Activated naive CD8-positive, alpha-beta T cell treated with anti-CD3 and anti-CD28 coated beads, Interleukin-2, amount 50 U/mL, for 16 hours (primary cell): ENCODE measurements at regions not wholly inside any gene's neighbourhood (a gene's known extent, or its start where the extent isn't known, plus 50 kb on each side); places are given as distances from the start of the nearest gene placed in this dataset.
"Not testable (repeated sequence)": the region's sequence is repeated elsewhere in the genome, so short reads cannot be mapped to it uniquely, and the experiment has no call there.

ENCODE experiments used
- DNase-seq: peaks from one replicate; pipeline ENCODE4 v3.0.0-alpha.2; 2020; ENCODE audit warnings: low read depth, low spot score

DNA sequence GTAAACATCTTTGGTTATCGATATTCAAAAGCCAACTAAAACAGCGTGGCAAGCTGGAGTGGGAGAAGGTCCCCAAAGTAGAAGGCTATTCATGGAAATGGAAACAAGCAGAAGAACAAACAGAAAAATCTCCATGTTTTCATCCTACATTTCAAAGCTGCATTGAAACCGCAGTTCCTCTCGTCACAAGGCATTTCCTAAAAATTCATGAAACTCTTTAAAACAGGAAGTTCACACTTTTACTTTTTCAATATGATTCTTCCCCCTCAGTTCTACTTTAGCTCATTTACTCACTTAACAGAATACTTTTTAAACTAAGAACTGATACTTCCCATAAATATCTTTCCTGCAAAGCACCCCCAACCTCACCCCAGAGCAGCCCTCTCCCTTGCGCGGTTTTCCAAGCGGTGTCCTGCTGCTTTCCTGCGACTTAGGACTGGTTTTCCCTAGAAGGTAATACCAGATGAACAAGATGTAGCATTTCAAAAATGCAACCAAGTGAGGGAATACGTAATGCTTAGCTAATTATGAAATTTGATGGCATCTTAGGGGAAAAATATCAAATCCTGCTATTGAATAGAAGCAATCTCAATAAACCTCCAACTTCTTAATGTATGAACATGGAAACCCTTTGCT, 228.3 kb upstream of the PKN2 start:
- DNase-seq: no peak

DNA sequence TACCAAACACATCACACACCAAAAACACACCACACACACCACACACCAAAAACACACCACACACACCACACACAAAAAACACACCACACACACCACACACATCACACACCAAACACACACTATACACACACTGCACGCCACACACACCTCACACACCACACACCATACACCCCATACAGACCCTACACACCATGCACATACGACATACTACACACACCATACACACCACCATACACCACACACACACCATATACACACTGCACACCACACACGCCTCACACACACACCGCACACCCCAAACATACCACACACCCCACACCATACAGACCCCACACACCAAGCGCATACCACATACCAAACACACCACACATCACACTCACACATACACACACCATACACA, 226.9 kb upstream of the PKN2 start:
- DNase-seq: no peak

DNA sequence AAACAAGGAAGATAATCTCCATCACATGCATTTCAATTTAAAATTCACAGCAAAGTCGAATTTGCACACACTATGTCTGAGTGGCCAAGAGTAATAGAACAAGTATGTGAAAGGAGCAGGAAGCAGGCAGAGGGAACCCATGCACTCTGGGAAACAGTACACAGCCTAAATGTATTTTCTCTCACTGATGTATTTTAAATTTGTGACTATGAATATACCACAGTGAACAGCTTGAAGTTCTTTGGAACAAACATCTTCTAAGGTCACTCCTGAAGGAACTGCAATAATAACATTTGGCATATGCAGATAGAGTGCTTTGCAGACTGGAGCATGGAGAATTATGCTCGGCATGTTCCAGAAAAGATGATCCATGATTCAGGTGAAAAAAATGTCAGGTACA, 223.1 kb upstream of the PKN2 start:
- DNase-seq: no peak

DNA sequence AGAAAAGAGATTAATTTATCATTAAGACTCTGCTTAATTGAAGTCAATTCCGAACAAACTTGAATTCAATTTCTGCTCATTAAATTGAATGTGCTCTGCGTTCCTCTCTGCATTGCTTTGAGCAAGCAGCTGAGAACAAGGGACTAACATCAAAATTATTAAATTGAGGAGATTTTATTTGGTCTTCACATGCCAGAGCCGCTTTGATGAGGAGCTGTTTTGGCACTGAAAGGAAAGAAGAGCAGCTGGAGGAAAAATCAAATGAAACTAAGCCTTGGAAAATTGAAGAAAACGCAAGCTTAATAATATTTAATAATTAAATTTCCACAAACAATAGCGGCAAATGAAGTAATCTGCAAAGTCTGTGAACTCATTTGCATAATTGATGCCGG, 222.0 kb upstream of the PKN2 start:
- DNase-seq: no peak

GRCh38 chr1:88462488-88463261, 221.4 kb upstream of the PKN2 start:
- no peak for DNase-seq

- DNase-seq: no peak
Measured at GRCh38 chr1:88463401-88463985, 220.6 kb upstream of the PKN2 start.

DNA sequence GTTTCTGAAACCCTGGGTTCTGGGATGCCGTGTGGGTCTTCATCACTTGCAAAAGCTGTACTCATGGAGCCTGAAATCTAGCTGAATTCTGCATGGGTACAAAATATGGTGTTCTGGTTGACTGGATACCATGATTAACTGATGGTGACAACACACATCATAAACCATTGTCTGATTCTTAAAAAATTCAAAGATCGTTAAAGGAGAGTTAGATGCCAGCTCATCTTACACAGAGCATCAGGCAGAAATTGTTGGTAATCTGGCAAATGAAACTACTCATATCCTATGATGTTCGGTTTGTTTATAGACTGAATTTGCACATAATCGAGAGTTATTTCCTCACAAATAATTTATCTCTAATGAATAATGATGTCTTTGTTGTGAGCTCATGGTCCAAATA, 218.1 kb upstream of the PKN2 start:
- no peak for DNase-seq

- DNase-seq: no peak
Measured at GRCh38 chr1:88466899-88467580, 217.0 kb upstream of the PKN2 start.

DNA sequence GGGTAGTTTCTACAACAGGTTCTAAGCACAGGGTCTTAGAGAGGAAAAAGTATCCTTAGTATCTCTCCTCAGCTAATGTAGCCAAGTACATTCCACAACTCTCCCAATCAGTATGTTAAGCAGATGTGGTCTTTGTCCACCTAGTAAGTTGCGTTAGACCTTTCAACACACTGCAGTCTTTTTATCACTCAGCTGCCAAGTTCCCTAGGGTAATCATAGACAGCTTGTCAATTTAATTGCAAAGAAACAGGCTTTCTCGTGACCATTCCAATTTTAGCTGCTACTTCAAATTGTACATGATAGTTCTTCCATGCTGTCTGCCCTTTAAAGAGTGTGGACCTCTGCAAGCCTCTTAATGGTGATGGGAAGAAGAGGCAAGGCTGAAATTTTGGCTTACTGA, 211.8 kb upstream of the PKN2 start:
- DNase-seq: no peak

- DNase-seq: no peak
Measured at GRCh38 chr1:88472714-88473113, 211.4 kb upstream of the PKN2 start.

DNA sequence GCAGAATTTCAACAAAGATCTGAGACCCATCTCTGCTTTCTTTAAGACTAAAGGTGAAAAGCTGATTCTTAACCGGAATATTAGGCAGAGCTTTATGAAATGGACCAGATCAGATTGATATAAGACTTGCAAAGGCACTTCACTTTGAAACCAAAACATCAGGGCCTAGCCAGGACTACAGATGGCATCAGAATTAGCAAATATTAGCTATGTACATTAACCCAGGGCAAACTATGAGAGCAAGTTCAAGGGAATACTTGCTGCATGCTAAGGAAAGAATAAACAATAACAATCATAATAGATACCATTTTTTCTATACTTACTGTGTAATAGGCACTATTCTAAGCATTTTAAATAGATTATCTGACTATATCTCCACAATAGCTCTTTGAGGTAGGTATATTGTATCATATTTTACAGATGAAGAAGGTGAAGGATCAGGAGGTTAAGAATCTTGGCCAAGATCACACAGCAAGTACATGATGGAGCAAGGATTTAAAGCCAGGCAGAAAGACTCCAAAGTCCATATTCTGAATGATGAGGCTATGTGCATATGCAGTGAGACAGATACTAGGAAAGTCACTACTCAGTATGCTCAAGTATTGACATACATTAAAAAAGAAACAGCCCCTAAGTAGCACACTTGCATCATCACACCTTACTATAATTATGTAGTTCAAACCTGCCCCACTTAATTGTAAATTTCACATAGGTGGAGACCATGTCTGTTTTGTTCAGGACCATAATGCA, 209.3 kb upstream of the PKN2 start:
- no peak for DNase-seq

DNA sequence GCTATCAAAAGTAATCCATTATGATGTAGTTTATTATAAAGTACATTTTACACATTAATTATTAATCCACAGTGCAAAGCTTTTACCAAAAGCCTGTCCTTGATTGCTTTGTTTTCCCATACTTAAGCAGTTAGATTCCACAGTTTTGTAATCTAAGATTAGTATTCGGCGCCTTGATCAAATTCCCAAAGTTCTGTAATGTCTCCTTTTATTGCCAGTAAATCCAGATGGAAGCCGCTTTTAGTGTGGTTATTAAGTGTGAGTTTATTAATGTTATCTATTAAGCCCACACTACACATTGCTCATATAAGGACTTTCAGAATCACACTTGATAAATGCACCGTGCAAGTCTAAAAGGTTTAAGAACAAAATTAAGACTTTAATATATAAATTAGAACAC, 199.2 kb upstream of the PKN2 start:
- DNase-seq: no peak

- DNase-seq: no peak
Measured at GRCh38 chr1:88488237-88488636, 195.8 kb upstream of the PKN2 start.

DNA sequence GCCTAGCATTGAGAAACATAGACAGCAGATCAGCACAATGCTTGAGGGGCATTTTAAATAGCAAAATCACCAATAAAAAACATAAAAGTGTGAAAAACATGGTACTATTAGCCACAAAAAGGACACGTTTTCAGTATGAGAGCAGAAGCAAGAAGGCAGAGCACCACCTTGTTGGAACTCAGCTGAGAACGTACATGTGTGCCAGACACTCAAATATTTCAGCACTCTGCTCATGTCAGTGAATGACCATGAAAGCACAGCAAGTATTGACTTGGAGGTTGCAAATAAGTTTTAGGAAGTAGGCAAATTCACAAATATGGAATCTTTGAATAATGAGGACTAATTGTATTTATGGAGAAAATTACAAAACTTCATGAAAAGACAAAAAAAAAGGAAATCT, 193.4 kb upstream of the PKN2 start:
- no peak for DNase-seq

- DNase-seq: no peak
Measured at GRCh38 chr1:88499671-88500070, 184.4 kb upstream of the PKN2 start.

- no peak for DNase-seq
Measured at GRCh38 chr1:88502886-88503285, 181.2 kb upstream of the PKN2 start.

DNA sequence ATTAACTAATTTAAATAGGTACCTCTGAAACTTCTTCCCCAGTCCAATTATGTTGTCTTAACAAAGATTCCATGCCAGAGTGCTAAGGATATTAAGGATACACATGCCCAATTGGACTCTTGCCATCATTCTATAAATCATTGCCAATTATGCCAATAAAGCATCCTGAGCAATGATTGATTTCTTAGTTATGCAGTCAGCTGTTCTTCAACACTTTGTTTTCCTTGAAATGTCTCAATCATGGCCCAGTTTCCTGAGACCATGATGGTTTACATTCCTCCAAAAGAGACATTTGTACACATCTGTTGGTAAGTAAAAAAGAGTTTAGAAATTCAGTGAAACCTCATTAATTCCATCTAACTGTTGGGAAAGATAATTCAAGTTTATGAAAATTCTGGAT, 180.4 kb upstream of the PKN2 start:
- no peak for DNase-seq

- no peak for DNase-seq
Measured at GRCh38 chr1:88504601-88505000, 179.5 kb upstream of the PKN2 start.

DNA sequence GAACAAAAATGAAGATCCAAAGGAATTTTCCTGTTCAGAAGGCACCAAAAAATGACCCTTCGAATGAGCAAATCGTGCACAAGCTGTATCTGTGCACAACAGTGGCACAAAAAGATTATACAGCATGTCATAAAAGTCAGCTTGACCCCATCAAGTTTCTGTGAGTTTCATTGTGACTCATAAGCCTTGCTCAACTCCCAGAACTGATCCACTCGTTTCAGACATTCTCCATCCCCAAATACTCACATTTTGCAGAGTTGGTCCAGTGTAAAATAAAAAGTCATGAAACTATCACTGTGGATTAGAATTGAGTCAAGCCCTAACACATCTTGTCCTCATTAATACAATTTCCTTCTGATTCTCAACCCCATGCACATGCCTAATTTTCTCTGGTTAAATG, 174.7 kb upstream of the PKN2 start:
- DNase-seq: no peak

DNA sequence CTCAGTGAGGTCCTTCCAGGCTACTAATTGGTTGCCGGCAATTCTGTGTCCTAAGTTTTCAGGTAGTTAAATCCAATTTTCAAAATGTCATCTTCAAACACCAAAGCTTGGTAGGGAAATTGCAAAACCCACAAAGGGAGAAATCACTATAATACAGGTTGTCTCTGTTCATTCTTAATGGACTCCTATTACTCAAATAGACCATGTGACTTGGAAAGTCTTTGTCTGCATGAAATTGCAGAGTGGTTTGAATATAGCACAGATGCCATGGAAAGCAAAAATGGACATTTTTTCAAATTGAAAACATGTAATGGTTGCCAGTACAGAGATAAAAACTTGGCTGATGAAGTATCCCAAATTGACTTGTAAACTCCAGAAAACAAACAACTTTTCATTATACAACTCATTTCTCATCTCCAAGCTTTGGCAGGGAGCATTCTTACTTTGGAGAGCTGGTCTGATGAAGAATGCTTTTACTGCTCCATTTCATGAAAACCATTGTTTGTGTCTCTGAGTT, 169.5 kb upstream of the PKN2 start:
- no peak for DNase-seq

GRCh38 chr1:88517499-88517898, 166.6 kb upstream of the PKN2 start:
- DNase-seq: not testable (repeated sequence)

GRCh38 chr1:88519156-88519555, 164.9 kb upstream of the PKN2 start:
- DNase-seq: no peak
